NCI-H2029 (cell line): ENCODE measurements at regions not wholly inside any gene's neighbourhood (a gene's known extent, or its start where the extent isn't known, plus 50 kb on each side); places are given as distances from the start of the nearest gene placed in this dataset.
"Not testable (repeated sequence)": the region's sequence is repeated elsewhere in the genome, so short reads cannot be mapped to it uniquely, and the experiment has no call there.

Source experiments
- DNase-seq: peaks from one replicate; lab custom pipeline; 2025; lab: John Stamatoyannopoulos, UW

DNA sequence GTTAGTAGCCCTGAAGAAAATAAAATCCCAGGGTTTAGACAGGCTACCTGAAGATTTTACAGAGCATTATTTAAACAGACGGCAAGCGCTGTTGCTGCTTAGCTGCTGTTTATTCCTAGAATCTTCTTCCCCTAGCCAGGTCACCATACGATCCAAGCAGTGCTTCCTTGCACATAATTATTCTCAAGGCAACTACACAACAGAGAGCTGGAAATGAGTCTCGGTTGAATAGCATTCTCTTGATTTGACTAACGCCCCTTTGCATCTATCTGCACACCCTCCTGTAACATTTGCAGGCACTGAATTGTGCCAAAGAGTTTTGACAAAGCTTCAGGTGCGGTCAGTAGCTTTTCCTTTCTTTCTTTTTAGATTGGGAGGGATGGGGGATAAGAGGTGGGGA lies 564.4 kb downstream of the TBL1XR1 start:
- DNase-seq = no peak

DNA sequence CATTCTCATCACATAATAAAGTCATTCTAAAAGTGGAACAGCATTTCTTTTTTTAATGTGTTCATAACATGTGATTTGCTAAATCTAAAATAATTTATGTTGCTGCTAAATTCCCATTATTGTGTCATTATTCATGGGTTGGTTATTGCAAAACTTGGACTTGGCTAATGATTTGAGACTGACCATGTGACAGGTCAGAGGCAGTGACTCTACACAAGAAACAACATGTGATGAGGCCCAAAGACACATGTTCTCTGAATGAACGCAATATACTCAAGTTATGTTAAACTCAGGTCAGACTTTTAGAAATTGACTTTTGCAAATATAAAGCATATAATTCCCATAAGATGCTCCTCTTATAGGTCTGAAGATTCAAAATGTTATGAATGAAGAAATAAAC lies 566.1 kb downstream of the TBL1XR1 start:
- DNase-seq = no peak

DNA sequence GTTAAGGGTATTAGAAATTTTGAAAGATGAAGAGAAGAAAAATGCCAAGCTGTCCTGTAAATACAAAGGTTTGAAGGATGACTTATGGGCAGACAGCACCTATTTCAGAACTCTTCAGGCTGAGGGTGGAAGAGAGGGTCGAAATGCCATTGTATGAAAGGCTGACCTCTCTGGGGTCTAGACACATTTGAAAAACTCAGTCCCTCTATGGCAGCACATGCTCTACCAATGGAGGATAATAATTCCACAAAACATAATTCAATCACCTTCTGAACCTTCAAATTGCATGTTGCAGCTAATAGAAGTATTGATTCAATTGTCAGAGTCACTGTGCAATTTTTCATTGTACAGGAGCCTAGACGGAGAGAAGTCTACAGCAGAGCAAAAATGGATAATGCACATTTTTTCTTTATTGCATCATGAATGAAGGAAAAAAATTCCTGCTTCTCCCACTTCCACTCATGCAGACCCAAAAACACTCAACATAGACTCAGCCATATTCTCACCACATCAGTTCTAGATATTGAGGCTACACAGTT lies 569.1 kb downstream of the TBL1XR1 start:
- DNase-seq = no peak

DNA sequence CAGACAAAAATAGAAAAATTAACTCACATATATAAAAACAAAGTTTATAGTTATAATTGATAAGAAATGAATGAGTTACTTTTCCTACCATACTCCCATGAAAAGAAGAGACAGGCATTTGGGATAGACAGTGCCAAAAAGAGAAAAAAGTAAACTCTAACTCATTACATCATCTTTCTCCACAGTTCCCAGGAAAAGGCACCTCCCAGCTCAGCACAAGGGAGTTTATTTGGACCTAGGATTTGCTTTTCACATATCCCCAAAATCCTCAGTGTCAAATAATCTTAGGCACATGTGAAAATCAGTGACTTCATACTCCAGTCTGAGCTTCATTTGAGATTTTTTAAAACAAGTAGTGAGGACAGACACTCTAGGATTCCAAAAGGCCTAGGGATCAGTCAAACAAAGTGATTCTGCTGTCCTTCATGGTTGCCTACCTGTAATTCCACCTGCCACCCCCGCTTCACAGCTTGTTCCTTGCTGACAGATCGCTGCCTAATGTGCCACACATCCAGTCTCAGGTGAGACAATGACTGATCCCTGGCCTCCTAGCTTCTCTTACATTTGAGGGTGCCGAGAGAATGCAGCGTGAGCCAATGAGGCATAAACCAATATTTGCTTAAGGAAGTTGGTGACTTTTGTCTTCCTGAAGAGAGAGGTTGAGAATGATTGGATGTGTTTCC lies 573.7 kb downstream of the TBL1XR1 start:
- no peak for DNase-seq

DNA sequence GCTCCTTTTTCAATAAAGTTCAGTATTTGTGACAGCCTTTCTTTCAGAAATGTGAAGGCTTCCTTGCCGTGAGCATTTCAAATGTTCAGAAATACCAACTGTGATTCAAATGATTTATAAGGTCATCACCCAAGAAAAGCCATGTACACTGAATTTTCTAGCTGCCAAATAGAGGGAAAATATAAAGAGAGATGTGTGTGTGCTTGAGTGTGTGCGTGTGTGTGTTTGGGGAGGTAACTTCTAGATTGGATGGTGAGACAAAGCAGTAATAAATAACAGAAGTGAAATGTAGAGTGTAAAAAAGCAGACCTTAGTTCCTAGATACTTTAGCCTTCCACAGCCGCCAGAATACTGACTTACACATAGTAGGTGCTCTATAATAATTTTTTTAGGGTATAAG lies 577.4 kb downstream of the TBL1XR1 start:
- DNase-seq = no peak

DNA sequence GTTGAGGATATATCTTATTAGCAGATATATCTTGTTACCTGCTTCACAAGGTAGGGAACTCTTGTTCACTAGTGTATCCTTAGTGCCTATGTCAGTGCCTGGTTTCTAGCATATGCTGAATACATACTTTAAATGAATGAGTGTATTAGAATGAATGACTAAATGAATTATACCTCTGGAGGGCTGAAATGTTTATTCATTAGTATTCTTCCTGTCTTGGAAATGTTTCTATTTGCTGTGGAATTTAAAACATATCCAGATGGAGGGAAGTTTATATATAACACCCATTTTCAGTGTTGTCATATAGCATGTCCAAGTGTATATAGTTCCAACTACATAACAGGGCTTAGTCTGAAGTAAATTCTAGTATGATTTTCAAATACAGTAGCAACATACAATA lies 581.5 kb downstream of the TBL1XR1 start:
- no peak for DNase-seq

DNA sequence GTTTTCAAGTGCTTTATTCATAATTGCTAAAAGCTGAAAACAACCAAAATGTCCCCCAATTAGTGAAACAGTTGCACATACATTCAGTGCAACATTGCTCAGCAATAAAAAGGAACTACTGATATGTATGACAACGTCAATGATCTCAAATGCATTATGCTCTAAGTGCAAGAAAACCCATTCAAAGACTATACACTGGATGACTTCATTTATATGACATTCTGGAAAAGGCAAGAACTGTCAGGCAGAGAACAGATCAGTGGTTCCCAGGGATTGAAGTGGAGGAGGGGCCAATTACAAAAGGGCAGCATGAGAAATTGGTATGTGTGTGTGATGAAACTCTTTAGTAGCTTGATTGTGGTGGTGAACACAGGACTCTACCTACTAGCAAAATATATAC lies 585.6 kb downstream of the TBL1XR1 start:
- no peak for DNase-seq

DNA sequence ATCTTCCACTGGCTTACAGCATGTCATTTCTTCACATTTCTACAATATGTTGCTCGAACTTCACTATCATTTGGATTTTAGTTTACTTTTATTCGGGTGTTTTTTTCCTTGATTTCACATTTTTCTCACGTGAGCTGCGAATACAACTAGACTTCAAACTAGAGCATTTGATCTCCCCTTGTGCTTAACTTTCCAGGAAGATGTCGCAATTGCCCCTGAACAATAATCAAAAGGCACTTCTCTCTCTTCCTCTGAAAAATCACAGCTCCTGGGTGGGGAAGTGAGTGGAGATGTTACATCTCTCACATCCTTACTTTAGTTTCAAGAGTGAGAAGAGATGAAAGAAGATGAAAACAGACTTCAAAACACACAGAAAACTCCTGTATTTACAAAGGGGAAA lies 587.9 kb downstream of the TBL1XR1 start:
- DNase-seq = no peak

DNA sequence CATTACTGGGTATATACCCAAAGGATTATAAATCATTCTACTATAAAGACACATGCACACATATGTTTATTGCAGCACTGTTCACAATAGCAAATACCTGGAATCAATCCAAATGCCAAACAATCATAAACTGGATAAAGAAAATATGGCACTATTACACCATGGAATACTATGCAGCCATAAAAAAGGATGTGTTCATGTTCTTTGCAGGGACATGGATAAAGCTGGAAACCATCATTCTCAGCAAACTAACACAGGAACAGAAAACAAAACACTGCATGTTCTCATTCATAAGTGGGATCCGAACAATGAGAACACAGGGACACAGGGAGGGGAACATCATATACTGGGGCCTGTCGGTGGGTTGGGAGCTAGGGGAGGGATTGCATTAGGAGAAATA lies 591.7 kb downstream of the TBL1XR1 start:
- not testable (repeated sequence) for DNase-seq

DNA sequence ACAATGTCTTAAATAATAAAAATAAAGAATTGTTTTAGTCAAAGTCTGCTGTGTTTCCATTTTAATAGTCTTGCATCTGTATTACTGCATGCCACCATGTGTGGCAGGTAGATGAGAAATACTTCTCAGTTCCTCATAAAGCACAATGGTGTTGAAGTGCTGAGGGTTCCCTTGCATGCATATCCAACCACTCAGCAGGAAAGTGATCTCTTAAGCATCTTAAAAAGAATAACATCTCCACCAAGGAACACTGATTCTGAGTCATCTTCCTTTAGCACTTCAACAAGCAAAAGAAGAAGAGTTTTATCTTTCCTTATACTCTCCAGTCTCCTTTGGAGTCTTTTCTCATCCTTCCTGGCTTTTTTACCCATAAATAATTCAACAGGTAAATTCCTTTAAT lies 602.0 kb downstream of the TBL1XR1 start:
- no peak for DNase-seq

DNA sequence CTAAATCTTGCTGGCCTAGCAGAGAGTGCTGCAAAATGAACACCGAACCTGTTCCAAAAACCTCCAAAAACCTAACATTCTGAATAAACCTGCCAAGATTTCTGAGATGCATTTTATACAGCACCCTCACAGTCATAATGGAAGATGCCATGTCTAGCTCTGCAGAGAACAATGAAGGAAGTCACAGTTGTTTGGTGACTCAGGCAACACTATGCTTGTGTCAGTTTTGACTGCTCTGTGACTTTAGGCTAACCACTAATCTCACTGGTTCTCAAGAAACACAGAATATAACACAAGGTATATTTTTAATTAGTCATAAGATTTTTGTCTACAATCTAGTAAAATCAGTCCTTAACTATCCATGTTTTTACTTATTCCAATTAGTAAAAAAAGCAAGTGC lies 606.6 kb downstream of the TBL1XR1 start:
- no peak for DNase-seq

DNA sequence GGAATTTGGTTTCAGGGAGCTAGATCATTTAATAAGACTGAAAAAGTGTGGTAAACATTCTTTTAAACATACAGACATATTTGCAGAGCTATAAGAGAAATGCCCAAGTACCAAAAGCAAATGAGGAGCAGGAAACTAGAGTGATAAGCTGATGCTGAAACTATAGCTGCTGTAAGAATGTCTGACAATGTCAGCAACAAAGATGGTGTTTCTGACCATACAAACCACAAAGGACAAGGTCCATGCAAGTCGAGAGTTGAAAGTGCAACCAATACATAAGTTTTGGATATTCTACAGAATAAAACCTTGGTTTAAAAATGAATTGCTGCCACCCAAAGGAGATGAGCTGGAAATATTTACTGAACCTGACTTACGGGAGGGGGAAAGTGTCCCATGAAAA lies 610.2 kb downstream of the TBL1XR1 start:
- no peak for DNase-seq

DNA sequence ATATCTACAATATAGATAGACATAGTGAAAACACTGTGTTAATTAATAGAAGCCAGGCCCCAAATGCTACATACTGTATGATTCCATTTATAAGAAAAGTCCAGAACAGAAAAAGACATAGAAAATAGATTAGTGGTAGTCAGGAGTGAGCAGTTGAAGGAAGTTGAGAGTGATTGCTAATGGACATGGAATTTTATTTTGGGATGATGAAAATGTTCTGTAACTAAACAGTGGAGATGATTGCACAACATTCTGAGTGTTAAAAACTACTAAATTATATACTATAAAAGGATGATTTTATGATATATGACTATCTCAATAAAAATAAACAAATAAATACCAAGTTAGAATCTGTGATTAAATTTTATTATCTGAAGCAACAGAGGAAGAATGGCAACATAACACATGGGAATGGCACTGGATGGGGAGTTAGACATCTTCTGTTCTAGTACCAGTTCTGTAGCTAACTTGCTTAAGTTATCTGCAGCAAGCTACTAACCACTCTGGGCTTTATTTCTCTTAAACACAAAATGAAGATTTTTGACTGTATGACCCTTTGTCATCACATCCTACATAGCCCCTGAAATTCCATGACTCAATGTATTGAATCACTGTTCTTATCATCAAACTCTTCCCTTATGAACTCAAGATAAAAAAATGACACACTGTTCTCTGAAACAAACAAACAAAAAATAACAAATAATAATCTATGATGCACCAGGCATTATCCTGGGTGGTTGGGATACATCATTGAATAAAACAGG lies 612.7 kb downstream of the TBL1XR1 start:
- DNase-seq = no peak

DNA sequence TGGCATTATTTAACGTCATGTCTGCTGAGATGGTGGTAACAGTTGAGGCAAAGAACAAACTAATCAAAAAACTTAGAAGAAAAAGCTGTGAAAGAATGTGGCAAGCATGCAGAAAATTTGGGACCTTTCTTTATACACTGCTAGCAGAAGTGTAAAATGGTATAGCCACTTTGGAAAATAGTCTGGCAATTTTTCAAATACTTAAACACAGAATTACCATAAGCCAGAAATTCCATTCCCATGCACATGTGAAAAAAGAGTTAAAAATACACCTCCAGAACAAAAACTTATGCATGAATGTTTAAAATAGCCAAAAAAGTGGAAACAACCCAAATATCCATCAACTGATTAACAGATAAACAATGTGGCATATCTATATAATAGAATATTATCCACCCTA lies 613.3 kb downstream of the TBL1XR1 start:
- no peak for DNase-seq

DNA sequence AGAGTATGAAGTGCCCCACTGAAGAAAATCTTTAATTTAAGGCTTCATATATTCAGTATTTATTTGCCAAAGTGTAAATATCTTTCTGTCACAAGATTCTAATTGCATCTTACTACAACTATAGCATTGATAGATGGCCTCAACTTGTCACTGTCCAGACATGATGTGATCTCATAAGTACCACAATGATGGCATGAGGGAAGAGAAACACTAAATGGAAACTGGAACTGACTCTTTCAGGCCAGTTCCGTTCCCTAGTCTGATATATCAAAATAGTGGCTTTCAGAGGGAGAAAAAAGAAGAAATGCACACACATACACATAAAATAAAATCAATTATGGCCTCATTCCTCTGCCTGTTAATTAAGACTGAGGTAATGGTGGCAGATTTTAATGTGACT lies 615.7 kb downstream of the TBL1XR1 start:
- no peak for DNase-seq

DNA sequence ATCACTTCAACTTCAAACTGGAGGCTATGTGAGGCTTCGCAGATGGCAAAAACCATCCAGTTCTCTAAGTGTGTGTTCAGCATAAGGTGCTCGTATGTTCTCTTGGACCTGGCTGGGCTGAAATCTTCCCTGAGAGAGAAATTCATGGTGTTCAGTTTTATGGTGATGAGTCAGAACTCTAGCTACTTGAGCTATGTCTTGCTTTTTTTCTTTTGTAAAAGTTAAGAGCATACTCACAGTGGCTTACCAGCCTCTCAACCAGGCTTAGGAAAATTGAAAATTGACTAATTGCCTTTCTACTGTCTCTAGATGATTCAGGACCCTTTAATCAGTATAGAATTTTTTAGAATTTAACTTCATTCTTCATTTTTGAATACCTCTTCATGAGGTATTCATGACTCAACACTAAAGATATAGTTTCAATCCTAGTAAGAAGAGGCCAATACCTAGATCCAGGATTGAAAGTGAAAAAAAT lies 617.5 kb downstream of the TBL1XR1 start:
- no peak for DNase-seq

DNA sequence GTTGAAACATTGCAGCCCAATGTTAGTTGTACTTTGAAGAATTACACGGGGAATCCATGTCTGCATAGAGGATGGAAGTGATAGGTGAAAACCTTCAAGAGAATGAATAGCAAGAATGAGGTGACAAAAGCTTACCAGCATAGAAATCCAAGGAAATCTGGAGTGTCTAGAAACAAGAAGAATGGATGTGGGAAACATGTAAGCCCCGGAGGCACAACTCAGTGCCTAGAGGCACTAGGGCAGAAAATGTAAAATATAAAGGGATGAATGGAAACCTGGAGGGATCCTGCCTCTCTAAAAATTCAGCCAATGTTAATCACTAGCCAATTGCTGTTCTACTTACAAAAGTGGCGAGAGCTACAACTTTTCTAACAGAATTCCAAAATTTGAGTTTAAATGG lies 619.0 kb downstream of the TBL1XR1 start:
- no peak for DNase-seq

DNA sequence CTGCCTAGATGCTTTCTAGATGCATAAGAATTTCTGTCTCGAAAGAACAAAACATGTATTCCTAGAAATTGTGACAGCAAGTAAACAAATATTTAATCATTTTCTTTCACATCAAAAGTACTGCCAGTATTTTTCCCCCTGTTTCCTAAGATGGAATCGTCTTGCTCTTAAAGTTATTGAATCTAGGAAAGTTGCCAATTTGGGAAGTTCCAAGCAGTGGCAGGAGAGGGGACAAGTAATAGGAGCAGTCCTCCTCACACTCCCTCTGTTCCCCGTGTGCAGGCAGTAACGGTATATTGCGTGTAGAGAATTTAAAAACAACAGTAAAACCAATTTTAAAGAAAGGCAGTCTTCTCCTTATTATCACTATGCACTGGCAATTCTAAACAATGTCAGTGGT lies 619.8 kb downstream of the TBL1XR1 start:
- DNase-seq = no peak

DNA sequence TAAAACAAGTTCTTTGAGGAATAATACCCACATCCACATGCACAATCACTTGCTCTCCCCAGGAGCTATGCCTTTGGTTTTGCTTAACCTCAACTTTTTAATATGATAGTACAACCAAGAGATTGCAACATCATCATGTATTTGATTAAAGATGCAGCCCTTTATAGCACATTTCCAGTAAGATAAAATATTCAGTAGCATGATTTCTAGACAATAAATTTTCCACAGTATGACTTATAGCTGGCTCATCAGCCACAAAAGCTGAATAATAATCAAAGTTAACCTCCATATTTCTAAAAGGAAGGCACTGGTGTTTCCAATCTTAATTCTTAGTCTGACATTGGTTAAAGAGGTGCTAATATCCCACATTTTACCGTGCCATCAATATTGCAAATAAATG lies 622.5 kb downstream of the TBL1XR1 start:
- DNase-seq = no peak

DNA sequence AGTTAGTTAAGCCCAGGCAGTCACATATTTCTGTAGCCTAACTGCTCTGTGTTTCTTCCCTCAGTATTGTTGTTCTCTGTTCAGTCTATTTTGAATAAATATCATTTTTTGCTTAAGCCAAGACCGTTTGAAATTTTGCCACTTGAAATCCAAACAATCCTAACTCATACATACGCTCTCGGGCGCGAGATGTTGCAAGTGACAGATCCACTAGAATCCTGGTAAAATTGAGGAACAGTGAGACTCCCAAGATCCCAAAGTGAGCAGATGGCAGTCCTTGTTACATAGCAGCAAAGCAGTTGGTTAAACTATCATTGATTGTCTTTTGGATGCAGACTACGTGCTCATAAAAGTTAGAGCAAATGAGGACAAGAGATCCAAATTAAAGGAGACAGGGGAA lies 625.4 kb downstream of the TBL1XR1 start:
- no peak for DNase-seq

DNA sequence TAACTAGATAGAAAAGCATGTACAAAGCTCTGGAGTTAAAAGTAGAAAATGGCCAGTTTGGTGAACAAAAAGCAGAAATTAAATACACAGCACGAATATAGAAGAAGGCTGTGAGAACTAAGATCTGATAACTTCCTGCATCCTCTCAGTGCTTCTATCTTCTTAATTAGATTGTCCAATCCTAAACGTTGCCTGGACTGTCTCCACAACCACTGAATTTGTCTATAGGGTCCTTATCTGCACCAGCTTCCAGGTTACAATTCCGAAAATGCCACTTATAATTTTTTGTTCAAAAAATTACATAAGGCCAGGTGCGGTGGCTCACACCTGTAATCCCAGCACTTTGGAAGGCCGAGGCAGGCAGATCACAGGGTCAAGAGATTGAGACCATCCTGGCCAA lies 626.3 kb downstream of the TBL1XR1 start:
- no peak for DNase-seq

DNA sequence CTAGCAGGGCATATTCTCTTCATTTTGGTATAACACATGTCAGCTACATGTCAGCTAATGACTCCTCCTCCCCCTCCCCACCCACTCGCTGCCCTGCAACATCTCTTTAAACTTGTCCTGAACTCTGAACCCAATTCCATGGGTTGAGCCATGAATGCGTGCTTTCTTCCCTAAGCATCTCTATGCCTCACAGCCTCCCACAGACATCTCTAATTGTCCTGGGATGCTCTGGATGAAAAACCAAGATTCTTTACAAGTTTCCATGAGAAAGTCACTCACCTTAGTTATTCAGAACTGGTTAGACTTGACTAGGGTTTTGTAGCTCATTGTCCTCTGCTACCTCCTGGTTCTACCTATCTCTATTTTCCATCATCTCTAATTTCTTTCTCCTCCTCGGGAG lies 629.1 kb downstream of the TBL1XR1 start:
- no peak for DNase-seq

DNA sequence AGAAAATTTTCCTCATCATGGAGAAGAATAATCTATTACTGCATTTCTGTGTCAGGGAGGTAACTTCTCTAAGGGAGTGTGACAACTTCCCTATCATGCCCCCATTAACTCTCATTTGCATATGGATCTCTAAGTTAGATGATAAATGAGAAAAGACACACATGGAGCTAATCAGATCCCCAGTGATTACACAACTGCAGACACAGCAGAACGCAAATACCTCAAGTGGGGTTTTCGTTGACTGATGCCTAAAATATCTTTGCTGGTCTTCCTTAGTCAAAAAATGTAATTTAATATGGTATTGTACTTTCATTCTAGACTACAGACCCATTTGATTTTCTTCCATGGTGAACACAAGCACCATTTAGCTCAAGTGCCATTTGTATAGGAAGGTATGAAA lies 630.5 kb downstream of the TBL1XR1 start:
- no peak for DNase-seq

DNA sequence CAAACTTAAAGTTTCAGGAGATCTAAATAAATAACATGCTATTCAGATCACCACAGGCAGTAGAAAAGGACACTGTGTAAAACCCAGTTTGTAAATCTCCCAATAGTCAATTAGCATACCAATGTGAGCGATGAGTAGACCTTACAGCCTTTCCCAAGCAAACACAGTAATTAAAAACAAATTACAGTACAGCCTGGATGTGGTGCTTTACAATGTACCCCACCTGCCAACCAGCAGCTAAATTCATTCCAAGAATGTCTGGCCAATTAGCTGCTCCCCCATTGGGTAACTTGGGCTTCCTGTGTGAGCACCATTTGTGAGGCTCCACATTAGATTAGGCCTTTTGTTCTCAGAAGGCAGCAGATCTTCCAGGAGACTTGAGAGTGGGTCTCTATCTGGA lies 635.0 kb downstream of the TBL1XR1 start:
- DNase-seq = no peak
